ENCODE measurements at regions not wholly inside any gene's neighbourhood (a gene's known extent, or its start where the extent isn't known, plus 50 kb on each side); places are given as distances from the start of the nearest gene placed in this dataset.

DNA sequence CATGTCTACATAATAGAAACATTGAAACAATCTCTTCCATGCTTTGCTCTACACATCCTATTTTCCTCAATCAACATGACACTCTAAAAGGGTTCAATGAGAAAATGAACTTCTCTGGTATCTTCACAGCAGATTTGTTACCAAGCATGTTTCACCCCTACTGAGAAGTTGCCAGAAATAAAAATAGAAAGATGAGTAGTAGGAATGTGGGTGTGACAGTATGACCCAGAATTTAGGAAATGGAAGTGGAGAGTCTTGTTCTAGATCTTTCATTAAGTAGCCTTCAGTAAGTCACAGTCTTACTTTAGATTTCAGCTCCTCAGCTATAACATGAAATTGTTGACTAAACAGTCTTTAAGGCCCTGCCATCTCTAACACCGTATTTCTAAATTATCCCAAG lies 581.8 kb downstream of the EFNA5 start:
- TF ChIP-seq FOXP2 (optimal IDR thresholded peaks at IDR 0.05; ENCODE audit: borderline replicate concordance, extremely low read depth, extremely low read length, insufficient read depth), result no peak
- TF ChIP-seq, protein P1, sequence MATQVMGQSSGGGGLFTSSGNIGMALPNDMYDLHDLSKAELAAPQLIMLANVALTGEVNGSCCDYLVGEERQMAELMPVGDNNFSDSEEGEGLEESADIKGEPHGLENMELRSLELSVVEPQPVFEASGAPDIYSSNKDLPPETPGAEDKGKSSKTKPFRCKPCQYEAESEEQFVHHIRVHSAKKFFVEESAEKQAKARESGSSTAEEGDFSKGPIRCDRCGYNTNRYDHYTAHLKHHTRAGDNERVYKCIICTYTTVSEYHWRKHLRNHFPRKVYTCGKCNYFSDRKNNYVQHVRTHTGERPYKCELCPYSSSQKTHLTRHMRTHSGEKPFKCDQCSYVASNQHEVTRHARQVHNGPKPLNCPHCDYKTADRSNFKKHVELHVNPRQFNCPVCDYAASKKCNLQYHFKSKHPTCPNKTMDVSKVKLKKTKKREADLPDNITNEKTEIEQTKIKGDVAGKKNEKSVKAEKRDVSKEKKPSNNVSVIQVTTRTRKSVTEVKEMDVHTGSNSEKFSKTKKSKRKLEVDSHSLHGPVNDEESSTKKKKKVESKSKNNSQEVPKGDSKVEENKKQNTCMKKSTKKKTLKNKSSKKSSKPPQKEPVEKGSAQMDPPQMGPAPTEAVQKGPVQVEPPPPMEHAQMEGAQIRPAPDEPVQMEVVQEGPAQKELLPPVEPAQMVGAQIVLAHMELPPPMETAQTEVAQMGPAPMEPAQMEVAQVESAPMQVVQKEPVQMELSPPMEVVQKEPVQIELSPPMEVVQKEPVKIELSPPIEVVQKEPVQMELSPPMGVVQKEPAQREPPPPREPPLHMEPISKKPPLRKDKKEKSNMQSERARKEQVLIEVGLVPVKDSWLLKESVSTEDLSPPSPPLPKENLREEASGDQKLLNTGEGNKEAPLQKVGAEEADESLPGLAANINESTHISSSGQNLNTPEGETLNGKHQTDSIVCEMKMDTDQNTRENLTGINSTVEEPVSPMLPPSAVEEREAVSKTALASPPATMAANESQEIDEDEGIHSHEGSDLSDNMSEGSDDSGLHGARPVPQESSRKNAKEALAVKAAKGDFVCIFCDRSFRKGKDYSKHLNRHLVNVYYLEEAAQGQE (IDR thresholded peaks at IDR 0.05; ENCODE audit: insufficient read depth in 1 of 2, low read depth in 2 of 2, low read length in 2 of 2), result no peak

Data from PFSK-1 (cell line).